GM23338 (cell line): ENCODE measurements at regions not wholly inside any gene's neighbourhood (a gene's known extent, or its start where the extent isn't known, plus 50 kb on each side); places are given as distances from the start of the nearest gene placed in this dataset.

Source experiments
- ATAC-seq: fragments of 200-7000 bp; cut with Tn5 transposase; 3 replicates; pipeline ENCODE4 v1.9.1; 2020
- DNase-seq: peaks from one replicate; pipeline ENCODE4 v3.0.0-alpha.2; 2015; ENCODE audit warnings: low spot score
- H2AFZ ChIP-seq: fragments of 200-600 bp; sonication (generic); 2 replicates; pipeline ENCODE4 v1.8.0; 2016; ENCODE audit warnings: antibody characterized with exemption, mild to moderate bottlenecking, moderate library complexity
- H3F3A ChIP-seq: fragments of 200-600 bp; sonication (generic); replicated peaks from 2 replicates; pipeline ENCODE4 v1.8.0; 2017; ENCODE audit warnings: antibody characterized with exemption, mixed run types, low read depth
- H3K27ac ChIP-seq: fragments of 200-600 bp; sonication (generic); 2 replicates; pipeline ENCODE4 v1.6.1; 2016; ENCODE audit warnings: low read depth
- H3K27me3 ChIP-seq: fragments of 200-600 bp; sonication (generic); 2 replicates; pipeline ENCODE4 v1.8.0; 2016; ENCODE audit warnings: mild to moderate bottlenecking, mixed run types, moderate library complexity; ENCODE audit not compliant: insufficient read depth
- H3K36me3 ChIP-seq: fragments of 200-600 bp; sonication (generic); 2 replicates; pipeline ENCODE4 v1.8.0; 2016; ENCODE audit warnings: mild to moderate bottlenecking; ENCODE audit not compliant: insufficient read depth
- H3K4me1 ChIP-seq: fragments of 200-600 bp; sonication (generic); 2 replicates; pipeline ENCODE4 v1.8.0; 2016; ENCODE audit warnings: mild to moderate bottlenecking, moderate library complexity; ENCODE audit not compliant: insufficient read depth
- H3K4me2 ChIP-seq: fragments of 200-600 bp; sonication (generic); 2 replicates; pipeline ENCODE4 v1.7.1; 2017; ENCODE audit warnings: mixed run types
- H3K4me3 ChIP-seq: fragments of 200-600 bp; sonication (generic); 2 replicates; pipeline ENCODE4 v1.6.1; 2016; ENCODE audit warnings: mixed run types
- H3K79me2 ChIP-seq: fragments of 200-600 bp; sonication (generic); replicated peaks from 2 replicates; pipeline ENCODE4 v1.8.0; 2017; ENCODE audit warnings: mild to moderate bottlenecking; ENCODE audit not compliant: insufficient read depth
- H3K9me2 ChIP-seq: fragments of 200-600 bp; sonication (generic); 2 replicates; pipeline ENCODE4 v1.8.0; 2017; ENCODE audit not compliant: insufficient read depth
- H4K20me1 ChIP-seq: fragments of 200-600 bp; sonication (generic); replicated peaks from 2 replicates; pipeline ENCODE4 v1.8.0; 2017; ENCODE audit warnings: mild to moderate bottlenecking; ENCODE audit not compliant: insufficient read depth
- H3K27ac Mint-ChIP-seq: 2 replicates; pipeline ENCODE4 v1.8.0; 2020; ENCODE audit warnings: inconsistent platforms, mild to moderate bottlenecking, moderate library complexity, mixed read lengths
- H3K27me3 Mint-ChIP-seq: 3 replicates; pipeline ENCODE4 v1.8.0; 2022; ENCODE audit warnings: low read depth, mild to moderate bottlenecking, moderate library complexity, mixed read lengths, inconsistent platforms; ENCODE audit not compliant: insufficient read depth, poor library complexity
- H3K36me3 Mint-ChIP-seq: 3 replicates; pipeline ENCODE4 v1.8.0; 2021; ENCODE audit warnings: low read depth, mild to moderate bottlenecking, inconsistent platforms, moderate library complexity, mixed read lengths
- H3K4me1 Mint-ChIP-seq: 3 replicates; pipeline ENCODE4 v1.8.0; 2020; ENCODE audit warnings: mild to moderate bottlenecking, inconsistent platforms, mixed read lengths
- H3K4me3 Mint-ChIP-seq: 3 replicates; pipeline ENCODE4 v1.8.0; 2021; ENCODE audit warnings: moderate library complexity, mild to moderate bottlenecking, inconsistent platforms, mixed read lengths
- H3K9me3 Mint-ChIP-seq: 3 replicates; pipeline ENCODE4 v1.8.0; 2020; ENCODE audit warnings: moderate library complexity, mild to moderate bottlenecking, inconsistent platforms, mixed read lengths
- CREB1 ChIP-seq: fragments of 250-450 bp; sonication (Bioruptor Pico); IDR thresholded peaks from 2 replicates; pipeline ENCODE4 v1.5.0; 2020; ENCODE audit warnings: low read depth, mild to moderate bottlenecking, moderate library complexity
- EZH2 ChIP-seq: fragments of 200-600 bp; sonication (generic); IDR thresholded peaks from one replicate; pipeline ENCODE4 v1.8.0; 2017; ENCODE audit warnings: antibody characterized with exemption, mild to moderate bottlenecking, low read depth; ENCODE audit not compliant: unreplicated experiment
- EZH2phosphoT487 ChIP-seq: fragments of 200-600 bp; sonication (generic); IDR thresholded peaks from one replicate; pipeline ENCODE4 v1.8.1; 2018; ENCODE audit warnings: antibody characterized with exemption; ENCODE audit not compliant: unreplicated experiment
- JUNB ChIP-seq: IDR thresholded peaks from one replicate; pipeline ENCODE4 v1.6.1; 2016; ENCODE audit warnings: antibody characterized with exemption; ENCODE audit not compliant: unreplicated experiment
- NANOG ChIP-seq: IDR thresholded peaks from 2 replicates; pipeline ENCODE4 v1.6.1; 2016; ENCODE audit warnings: antibody characterized with exemption, borderline replicate concordance
- POLR2AphosphoS5 ChIP-seq: IDR thresholded peaks from 2 replicates; pipeline ENCODE4 v1.6.1; 2016; ENCODE audit warnings: antibody characterized with exemption, low read depth
- STAT1 ChIP-seq: IDR thresholded peaks from one replicate; pipeline ENCODE4 v1.6.1; 2016; ENCODE audit warnings: antibody characterized with exemption; ENCODE audit not compliant: unreplicated experiment
- ZNF114 ChIP-seq: fragments of 250-450 bp; sonication (Bioruptor Pico); IDR thresholded peaks from 2 replicates; pipeline ENCODE4 v1.5.0; 2020; ENCODE audit warnings: mild to moderate bottlenecking, moderate library complexity
- ZNF331 ChIP-seq: fragments of 250-450 bp; sonication (Bioruptor Pico); IDR thresholded peaks from 2 replicates; pipeline ENCODE4 v1.5.0; 2020; ENCODE audit warnings: low read depth, mild to moderate bottlenecking, moderate library complexity
- TF ChIP-seq, protein P1 (sequence below): IDR thresholded peaks from 2 replicates; pipeline ENCODE4 v1.6.1; 2016; ENCODE audit warnings: antibody characterized with exemption
- TF ChIP-seq, protein P2 (sequence below), 2 experiments: fragments of 200-600 bp in 1 of 2; sonication (generic) in 1 of 2; conservative IDR thresholded peaks; 2 replicates each; pipeline versions ENCODE4 v1.5.1 to v1.6.1; 2016 to 2017; ENCODE audit warnings: antibody characterized with exemption in 2 of 2, low read depth in 2 of 2, mild to moderate bottlenecking in 2 of 2, moderate library complexity in 1 of 2
- TF ChIP-seq, protein P3 (sequence below): IDR thresholded peaks from one replicate; pipeline ENCODE4 v1.6.1; 2018; ENCODE audit warnings: antibody characterized with exemption; ENCODE audit not compliant: unreplicated experiment
- TF ChIP-seq, protein P4 (sequence below): fragments of 250-450 bp; sonication (Bioruptor Pico); IDR thresholded peaks from 2 replicates; pipeline ENCODE4 v1.5.0; 2020; ENCODE audit warnings: mild to moderate bottlenecking, moderate library complexity

DNA sequence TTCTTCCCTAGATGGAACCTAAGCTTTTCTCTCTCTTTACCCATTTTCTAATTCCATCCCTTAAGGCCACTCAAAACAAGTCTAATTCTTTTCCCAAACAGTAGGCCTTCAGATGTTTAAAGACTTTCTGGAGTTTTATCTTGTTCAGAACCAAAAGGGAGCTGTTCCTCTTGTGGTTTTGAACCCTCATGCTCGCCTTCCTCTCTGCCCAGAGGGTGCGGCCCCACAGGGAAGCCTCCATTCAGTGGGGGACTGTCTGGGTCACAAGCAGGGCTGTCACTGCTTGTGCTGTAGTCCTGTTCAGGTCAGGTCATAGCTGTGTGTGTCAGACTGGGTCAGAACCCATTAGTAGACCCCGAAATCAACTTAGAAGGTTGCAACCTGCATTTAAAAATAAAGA, 56.5 kb downstream of the TET3 start:
- TF ChIP-seq EZH2phosphoT487 (no peak), EZH2 (no peak), ZNF331 (CRISPR knock-in tag) (no peak), JUNB (no peak), POLR2AphosphoS5 (no peak), NANOG (no peak), ZNF114 (CRISPR knock-in tag) (no peak), CREB1 (no peak), STAT1 (no peak)
- TF ChIP-seq, protein P1, sequence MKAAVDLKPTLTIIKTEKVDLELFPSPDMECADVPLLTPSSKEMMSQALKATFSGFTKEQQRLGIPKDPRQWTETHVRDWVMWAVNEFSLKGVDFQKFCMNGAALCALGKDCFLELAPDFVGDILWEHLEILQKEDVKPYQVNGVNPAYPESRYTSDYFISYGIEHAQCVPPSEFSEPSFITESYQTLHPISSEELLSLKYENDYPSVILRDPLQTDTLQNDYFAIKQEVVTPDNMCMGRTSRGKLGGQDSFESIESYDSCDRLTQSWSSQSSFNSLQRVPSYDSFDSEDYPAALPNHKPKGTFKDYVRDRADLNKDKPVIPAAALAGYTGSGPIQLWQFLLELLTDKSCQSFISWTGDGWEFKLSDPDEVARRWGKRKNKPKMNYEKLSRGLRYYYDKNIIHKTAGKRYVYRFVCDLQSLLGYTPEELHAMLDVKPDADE, result no peak
- TF ChIP-seq, protein P2, sequence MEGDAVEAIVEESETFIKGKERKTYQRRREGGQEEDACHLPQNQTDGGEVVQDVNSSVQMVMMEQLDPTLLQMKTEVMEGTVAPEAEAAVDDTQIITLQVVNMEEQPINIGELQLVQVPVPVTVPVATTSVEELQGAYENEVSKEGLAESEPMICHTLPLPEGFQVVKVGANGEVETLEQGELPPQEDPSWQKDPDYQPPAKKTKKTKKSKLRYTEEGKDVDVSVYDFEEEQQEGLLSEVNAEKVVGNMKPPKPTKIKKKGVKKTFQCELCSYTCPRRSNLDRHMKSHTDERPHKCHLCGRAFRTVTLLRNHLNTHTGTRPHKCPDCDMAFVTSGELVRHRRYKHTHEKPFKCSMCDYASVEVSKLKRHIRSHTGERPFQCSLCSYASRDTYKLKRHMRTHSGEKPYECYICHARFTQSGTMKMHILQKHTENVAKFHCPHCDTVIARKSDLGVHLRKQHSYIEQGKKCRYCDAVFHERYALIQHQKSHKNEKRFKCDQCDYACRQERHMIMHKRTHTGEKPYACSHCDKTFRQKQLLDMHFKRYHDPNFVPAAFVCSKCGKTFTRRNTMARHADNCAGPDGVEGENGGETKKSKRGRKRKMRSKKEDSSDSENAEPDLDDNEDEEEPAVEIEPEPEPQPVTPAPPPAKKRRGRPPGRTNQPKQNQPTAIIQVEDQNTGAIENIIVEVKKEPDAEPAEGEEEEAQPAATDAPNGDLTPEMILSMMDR (conservative IDR thresholded peaks at IDR 0.05; ENCODE audit: low read depth in 2 of 2), result no peak
- TF ChIP-seq, protein P3, sequence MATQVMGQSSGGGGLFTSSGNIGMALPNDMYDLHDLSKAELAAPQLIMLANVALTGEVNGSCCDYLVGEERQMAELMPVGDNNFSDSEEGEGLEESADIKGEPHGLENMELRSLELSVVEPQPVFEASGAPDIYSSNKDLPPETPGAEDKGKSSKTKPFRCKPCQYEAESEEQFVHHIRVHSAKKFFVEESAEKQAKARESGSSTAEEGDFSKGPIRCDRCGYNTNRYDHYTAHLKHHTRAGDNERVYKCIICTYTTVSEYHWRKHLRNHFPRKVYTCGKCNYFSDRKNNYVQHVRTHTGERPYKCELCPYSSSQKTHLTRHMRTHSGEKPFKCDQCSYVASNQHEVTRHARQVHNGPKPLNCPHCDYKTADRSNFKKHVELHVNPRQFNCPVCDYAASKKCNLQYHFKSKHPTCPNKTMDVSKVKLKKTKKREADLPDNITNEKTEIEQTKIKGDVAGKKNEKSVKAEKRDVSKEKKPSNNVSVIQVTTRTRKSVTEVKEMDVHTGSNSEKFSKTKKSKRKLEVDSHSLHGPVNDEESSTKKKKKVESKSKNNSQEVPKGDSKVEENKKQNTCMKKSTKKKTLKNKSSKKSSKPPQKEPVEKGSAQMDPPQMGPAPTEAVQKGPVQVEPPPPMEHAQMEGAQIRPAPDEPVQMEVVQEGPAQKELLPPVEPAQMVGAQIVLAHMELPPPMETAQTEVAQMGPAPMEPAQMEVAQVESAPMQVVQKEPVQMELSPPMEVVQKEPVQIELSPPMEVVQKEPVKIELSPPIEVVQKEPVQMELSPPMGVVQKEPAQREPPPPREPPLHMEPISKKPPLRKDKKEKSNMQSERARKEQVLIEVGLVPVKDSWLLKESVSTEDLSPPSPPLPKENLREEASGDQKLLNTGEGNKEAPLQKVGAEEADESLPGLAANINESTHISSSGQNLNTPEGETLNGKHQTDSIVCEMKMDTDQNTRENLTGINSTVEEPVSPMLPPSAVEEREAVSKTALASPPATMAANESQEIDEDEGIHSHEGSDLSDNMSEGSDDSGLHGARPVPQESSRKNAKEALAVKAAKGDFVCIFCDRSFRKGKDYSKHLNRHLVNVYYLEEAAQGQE, result no peak
- TF ChIP-seq, protein P4, sequence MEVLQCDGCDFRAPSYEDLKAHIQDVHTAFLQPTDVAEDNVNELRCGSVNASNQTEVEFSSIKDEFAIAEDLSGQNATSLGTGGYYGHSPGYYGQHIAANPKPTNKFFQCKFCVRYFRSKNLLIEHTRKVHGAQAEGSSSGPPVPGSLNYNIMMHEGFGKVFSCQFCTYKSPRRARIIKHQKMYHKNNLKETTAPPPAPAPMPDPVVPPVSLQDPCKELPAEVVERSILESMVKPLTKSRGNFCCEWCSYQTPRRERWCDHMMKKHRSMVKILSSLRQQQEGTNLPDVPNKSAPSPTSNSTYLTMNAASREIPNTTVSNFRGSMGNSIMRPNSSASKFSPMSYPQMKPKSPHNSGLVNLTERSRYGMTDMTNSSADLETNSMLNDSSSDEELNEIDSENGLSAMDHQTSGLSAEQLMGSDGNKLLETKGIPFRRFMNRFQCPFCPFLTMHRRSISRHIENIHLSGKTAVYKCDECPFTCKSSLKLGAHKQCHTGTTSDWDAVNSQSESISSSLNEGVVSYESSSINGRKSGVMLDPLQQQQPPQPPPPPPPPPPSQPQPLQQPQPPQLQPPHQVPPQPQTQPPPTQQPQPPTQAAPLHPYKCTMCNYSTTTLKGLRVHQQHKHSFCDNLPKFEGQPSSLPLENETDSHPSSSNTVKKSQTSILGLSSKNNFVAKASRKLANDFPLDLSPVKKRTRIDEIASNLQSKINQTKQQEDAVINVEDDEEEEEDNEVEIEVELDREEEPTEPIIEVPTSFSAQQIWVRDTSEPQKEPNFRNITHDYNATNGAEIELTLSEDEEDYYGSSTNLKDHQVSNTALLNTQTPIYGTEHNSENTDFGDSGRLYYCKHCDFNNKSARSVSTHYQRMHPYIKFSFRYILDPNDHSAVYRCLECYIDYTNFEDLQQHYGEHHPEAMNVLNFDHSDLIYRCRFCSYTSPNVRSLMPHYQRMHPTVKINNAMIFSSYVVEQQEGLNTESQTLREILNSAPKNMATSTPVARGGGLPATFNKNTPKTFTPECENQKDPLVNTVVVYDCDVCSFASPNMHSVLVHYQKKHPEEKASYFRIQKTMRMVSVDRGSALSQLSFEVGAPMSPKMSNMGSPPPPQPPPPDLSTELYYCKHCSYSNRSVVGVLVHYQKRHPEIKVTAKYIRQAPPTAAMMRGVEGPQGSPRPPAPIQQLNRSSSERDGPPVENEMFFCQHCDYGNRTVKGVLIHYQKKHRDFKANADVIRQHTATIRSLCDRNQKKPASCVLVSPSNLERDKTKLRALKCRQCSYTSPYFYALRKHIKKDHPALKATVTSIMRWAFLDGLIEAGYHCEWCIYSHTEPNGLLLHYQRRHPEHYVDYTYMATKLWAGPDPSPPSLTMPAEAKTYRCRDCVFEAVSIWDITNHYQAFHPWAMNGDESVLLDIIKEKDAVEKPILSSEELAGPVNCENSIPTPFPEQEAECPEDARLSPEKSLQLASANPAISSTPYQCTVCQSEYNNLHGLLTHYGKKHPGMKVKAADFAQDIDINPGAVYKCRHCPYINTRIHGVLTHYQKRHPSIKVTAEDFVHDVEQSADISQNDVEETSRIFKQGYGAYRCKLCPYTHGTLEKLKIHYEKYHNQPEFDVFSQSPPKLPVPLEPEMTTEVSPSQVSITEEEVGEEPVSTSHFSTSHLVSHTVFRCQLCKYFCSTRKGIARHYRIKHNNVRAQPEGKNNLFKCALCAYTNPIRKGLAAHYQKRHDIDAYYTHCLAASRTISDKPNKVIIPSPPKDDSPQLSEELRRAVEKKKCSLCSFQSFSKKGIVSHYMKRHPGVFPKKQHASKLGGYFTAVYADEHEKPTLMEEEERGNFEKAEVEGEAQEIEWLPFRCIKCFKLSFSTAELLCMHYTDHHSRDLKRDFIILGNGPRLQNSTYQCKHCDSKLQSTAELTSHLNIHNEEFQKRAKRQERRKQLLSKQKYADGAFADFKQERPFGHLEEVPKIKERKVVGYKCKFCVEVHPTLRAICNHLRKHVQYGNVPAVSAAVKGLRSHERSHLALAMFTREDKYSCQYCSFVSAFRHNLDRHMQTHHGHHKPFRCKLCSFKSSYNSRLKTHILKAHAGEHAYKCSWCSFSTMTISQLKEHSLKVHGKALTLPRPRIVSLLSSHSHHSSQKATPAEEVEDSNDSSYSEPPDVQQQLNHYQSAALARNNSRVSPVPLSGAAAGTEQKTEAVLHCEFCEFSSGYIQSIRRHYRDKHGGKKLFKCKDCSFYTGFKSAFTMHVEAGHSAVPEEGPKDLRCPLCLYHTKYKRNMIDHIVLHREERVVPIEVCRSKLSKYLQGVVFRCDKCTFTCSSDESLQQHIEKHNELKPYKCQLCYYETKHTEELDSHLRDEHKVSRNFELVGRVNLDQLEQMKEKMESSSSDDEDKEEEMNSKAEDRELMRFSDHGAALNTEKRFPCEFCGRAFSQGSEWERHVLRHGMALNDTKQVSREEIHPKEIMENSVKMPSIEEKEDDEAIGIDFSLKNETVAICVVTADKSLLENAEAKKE (CRISPR knock-in tag), result no peak
- H3K4me1 Mint-ChIP-seq, result peaks cover 32% of the 10 kb centered on the region
- Histone ChIP-seq H3K9me2 (no peaks in the 10 kb centered on the region), H3K4me2 (no peak overlapping the region), H3K36me3 (no peaks in the 10 kb centered on the region), H3K4me3 (no peak overlapping the region), H3K27ac (no peak overlapping the region), H4K20me1 (peaks cover 50% of the 10 kb centered on the region), H3K27me3 (no peaks in the 10 kb centered on the region), H2AFZ (no peak overlapping the region), H3K79me2 (peaks cover 79% of the 10 kb centered on the region), H3K4me1 (peaks cover 17% of the 10 kb centered on the region), H3F3A (no peaks in the 10 kb centered on the region)
- no peaks in the 10 kb centered on the region for H3K9me3 Mint-ChIP-seq
- no peak for DNase-seq
- H3K4me3 Mint-ChIP-seq, result no peak overlapping the region
- no peaks in the 10 kb centered on the region; the same call in 2 of the 3 replicates for H3K36me3 Mint-ChIP-seq
- H3K27ac Mint-ChIP-seq, result no peak overlapping the region
- H3K27me3 Mint-ChIP-seq, result peaks cover 4% of the 10 kb centered on the region
- ATAC-seq, result no peak
